WTC11 (cell line): ENCODE measurements at regions not wholly inside any gene's neighbourhood (a gene's known extent, or its start where the extent isn't known, plus 50 kb on each side); places are given as distances from the start of the nearest gene placed in this dataset.

Experiments
- CTCF ChIP-seq: fragments of 200-600 bp; IDR thresholded peaks from 2 replicates; pipeline ENCODE4 v1.8.0; 2022; ENCODE audit warnings: antibody characterized with exemption
- ERG ChIP-seq: fragments of 250-450 bp; sonication (Bioruptor Pico); IDR thresholded peaks from 2 replicates; pipeline ENCODE4 v1.8.0; 2021; ENCODE audit warnings: mild to moderate bottlenecking

GRCh38 chr5:179416114-179416822 is 71.0 kb upstream of the ADAMTS2 start:
- TF ChIP-seq ERG (CRISPR knock-in tag): no peak
- TF ChIP-seq CTCF: no peak
